Epithelial cell of prostate (primary cell): ENCODE measurements at regions not wholly inside any gene's neighbourhood (a gene's known extent, or its start where the extent isn't known, plus 50 kb on each side); places are given as distances from the start of the nearest gene placed in this dataset.
"Not testable (repeated sequence)": the region's sequence is repeated elsewhere in the genome, so short reads cannot be mapped to it uniquely, and the experiment has no call there.

ENCODE experiments used
- DNase-seq: peaks from one replicate; pipeline ENCODE4 v3.0.0-alpha.2; 2011; ENCODE audit warnings: low read depth, low spot score
- H3K27ac ChIP-seq: fragments of 450-650 bp; 2 replicates; pipeline ENCODE4 v1.5.1; 2017; ENCODE audit warnings: mild to moderate bottlenecking

- no peak for DNase-seq
- H3K27ac ChIP-seq, result no peak overlapping the region
These were observed 82.4 kb upstream of the SLC25A33 start for GRCh38 chr1:9456833-9457232.

- no peak for DNase-seq
- H3K27ac ChIP-seq, result no peak overlapping the region
These were observed 79.4 kb upstream of the SLC25A33 start for GRCh38 chr1:9459816-9460407.

- no peak overlapping the region for H3K27ac ChIP-seq
- DNase-seq, result no peak
These were observed 73.6 kb upstream of the SLC25A33 start for GRCh38 chr1:9465640-9466039.

- H3K27ac ChIP-seq, result no peak overlapping the region
- DNase-seq, result no peak
These were observed 72.2 kb upstream of the SLC25A33 start for GRCh38 chr1:9466780-9467758.

- not testable (repeated sequence) for DNase-seq, H3K27ac ChIP-seq
These were observed 69.4 kb upstream of the SLC25A33 start for GRCh38 chr1:9469882-9470281.

GRCh38 chr1:9471679-9472078 is 67.6 kb upstream of the SLC25A33 start:
- H3K27ac ChIP-seq, result no peak overlapping the region
- no peak for DNase-seq

- peak overlapping the region; percentile 20 for H3K27ac ChIP-seq
- no peak for DNase-seq
These were observed 66.8 kb upstream of the SLC25A33 start for GRCh38 chr1:9472386-9473031.

GRCh38 chr1:9473032-9473807 is 66.0 kb upstream of the SLC25A33 start:
- peak overlapping the region; percentile 20 for H3K27ac ChIP-seq
- DNase-seq, result peak; percentile 83

- DNase-seq, result no peak
- no peak overlapping the region for H3K27ac ChIP-seq
These were observed 64.1 kb upstream of the SLC25A33 start for GRCh38 chr1:9475061-9475627.

- peak; percentile 92 for DNase-seq
- H3K27ac ChIP-seq, result peak overlapping the region; percentile 35
These were observed 62.3 kb upstream of the SLC25A33 start for GRCh38 chr1:9476790-9477463.

- DNase-seq, result no peak
- no peak overlapping the region for H3K27ac ChIP-seq
These were observed 61.7 kb upstream of the SLC25A33 start for GRCh38 chr1:9477535-9477934.

- H3K27ac ChIP-seq, result no peak overlapping the region
These were observed 61.2 kb upstream of the SLC25A33 start for GRCh38 chr1:9478021-9478420.

GRCh38 chr1:9481048-9481447 is 58.2 kb upstream of the SLC25A33 start:
- H3K27ac ChIP-seq, result no peak overlapping the region
- DNase-seq, result no peak

More at GRCh38 chr1:9478021-9478420, 61.2 kb upstream of the SLC25A33 start:
- DNase-seq, result no peak

GRCh38 chr1:9482403-9482802 is 56.9 kb upstream of the SLC25A33 start:
- H3K27ac ChIP-seq, result no peak overlapping the region
- no peak for DNase-seq

- no peak overlapping the region for H3K27ac ChIP-seq
- DNase-seq, result no peak
These were observed 56.3 kb upstream of the SLC25A33 start for GRCh38 chr1:9482816-9483572.

- no peak for DNase-seq
- no peak overlapping the region for H3K27ac ChIP-seq
These were observed 52.7 kb upstream of the SLC25A33 start for GRCh38 chr1:9486466-9487140.
